ENCODE measurements at regions not wholly inside any gene's neighbourhood (a gene's known extent, or its start where the extent isn't known, plus 50 kb on each side); places are given as distances from the start of the nearest gene placed in this dataset.

- Histone ChIP-seq H3K18ac (ENCODE audit: low read depth, low read length) (no peak overlapping the region), H4K20me1 (ENCODE audit: insufficient read depth, low read length) (no peaks in the 10 kb centered on the region), H3K9ac (ENCODE audit: low read depth, low read length) (no peak overlapping the region), H3K14ac (replicated peaks; ENCODE audit: low read depth, low read length) (no peak overlapping the region), H3K56ac (ENCODE audit: extremely low read depth, insufficient read depth, low read length) (no peak overlapping the region), H3K79me1 (ENCODE audit: low read depth in 1 of 2, low read length in 2 of 2) (no peaks in the 10 kb centered on the region), H2BK15ac (ENCODE audit: low read depth, low read length) (no peak overlapping the region), H2BK5ac (ENCODE audit: low read depth, low read length, poor library complexity, severe bottlenecking) (no peak overlapping the region), H3K27me3 (ENCODE audit: control insufficient read depth, insufficient read depth, low read length) (no peaks in the 10 kb centered on the region), H3K4me1 (ENCODE audit: control insufficient read depth, insufficient read depth, low read length) (no peaks in the 10 kb centered on the region; the same call in 1 of the 2 replicates), H4K8ac (ENCODE audit: low read depth in 2 of 2, low read length in 2 of 2) (no peak overlapping the region), H3K36me3 (ENCODE audit: control insufficient read depth, insufficient read depth, low read length) (no peaks in the 10 kb centered on the region), H2AK9ac (replicated peaks; ENCODE audit: low read depth, low read length, poor library complexity) (no peak overlapping the region), H3K4ac (ENCODE audit: low read depth, low read length) (0 out of 2 replicates have a peak overlapping the region, but pooled peaks have one; percentile 26), H3K9me3 (ENCODE audit: control insufficient read depth, insufficient read depth, low read length) (no peaks in the 10 kb centered on the region), H3K23ac (ENCODE audit: low read depth, low read length) (no peak overlapping the region), H2AK5ac (ENCODE audit: low read depth, low read length) (no peak overlapping the region), H3K4me2 (ENCODE audit: low read depth, low read length) (no peak overlapping the region), H2AFZ (replicated peaks; ENCODE audit: low read length, poor library complexity) (no peak overlapping the region), H2BK20ac (ENCODE audit: low read depth, low read length) (no peak overlapping the region), H3K9me1 (ENCODE audit: insufficient read depth, low read length) (no peaks in the 10 kb centered on the region), H2BK120ac (ENCODE audit: low read depth, low read length) (no peak overlapping the region), H4K91ac (ENCODE audit: insufficient read depth, low read depth, low read length) (no peak overlapping the region), H4K5ac (ENCODE audit: low read depth, low read length) (no peak overlapping the region), H3K4me3 (ENCODE audit: insufficient read depth, low read depth, low read length) (no peak overlapping the region), H3K27ac (ENCODE audit: insufficient read depth, low read length) (no peak overlapping the region)
- dilution Hi-C loops (cut with HindIII; ENCODE audit: low sequenced_read_pairs, unreplicated experiment) (no loop called here), intact Hi-C loops (cut with micrococcal nuclease) (no loop called here), in situ Hi-C loops (cut with MboI; ENCODE audit: low sequenced_read_pairs) (no loop called here)
- TF ChIP-seq POLR2A (IDR thresholded peaks at IDR 0.05; ENCODE audit: low read depth, low read length): no peak
- no peak for TF ChIP-seq ELK1 (IDR thresholded peaks at IDR 0.05; ENCODE audit: borderline replicate concordance, low read depth, low read length)
- TF ChIP-seq BHLHE40 (IDR thresholded peaks at IDR 0.05; ENCODE audit: low read depth, low read length): no peak
- no peak for TF ChIP-seq FOS (IDR thresholded peaks at IDR 0.05; ENCODE audit: low read depth, low read length)
- ATAC-seq (ENCODE audit: low read depth) (no peak), DNase-seq (no peak)
- no TSS peak for BruUV-seq (replicated peaks)
- CTCF ChIA-PET: no interaction called here
- WGBS, 2 experiments (ENCODE audit: extremely low coverage in 2 of 2, insufficient read length in 1 of 2): no CpG with 5 or more reads among the region's 3 CpGs
- POLR2A ChIA-PET (ENCODE audit: unreplicated experiment): no interaction called here
Measured at GRCh38 chr5:111839438-111839837, 82.4 kb upstream of the NREP start.
